ENCODE measurements at regions not wholly inside any gene's neighbourhood (a gene's known extent, or its start where the extent isn't known, plus 50 kb on each side); places are given as distances from the start of the nearest gene placed in this dataset.

DNA sequence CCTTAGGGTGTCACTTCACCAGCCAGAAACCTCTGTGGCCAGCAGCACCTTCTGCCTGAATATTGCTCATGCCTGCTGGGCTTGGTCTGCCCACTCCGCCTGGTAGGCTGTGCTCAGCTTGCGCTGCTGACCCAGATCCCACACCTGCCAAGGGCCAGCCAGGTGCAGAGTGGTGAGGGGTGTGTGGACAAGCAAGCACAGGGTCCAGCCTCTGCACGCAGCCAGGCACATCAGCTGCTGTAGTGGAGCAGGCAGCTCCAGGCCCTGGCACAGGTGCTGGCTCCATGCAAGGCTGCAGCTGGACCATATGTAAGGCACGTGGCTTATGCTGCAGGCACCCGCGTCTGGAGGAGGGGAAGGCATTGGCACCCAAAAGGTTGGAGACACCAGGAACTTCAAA is 567.4 kb downstream of the INHBA start:
- TF ChIP-seq, protein P1, sequence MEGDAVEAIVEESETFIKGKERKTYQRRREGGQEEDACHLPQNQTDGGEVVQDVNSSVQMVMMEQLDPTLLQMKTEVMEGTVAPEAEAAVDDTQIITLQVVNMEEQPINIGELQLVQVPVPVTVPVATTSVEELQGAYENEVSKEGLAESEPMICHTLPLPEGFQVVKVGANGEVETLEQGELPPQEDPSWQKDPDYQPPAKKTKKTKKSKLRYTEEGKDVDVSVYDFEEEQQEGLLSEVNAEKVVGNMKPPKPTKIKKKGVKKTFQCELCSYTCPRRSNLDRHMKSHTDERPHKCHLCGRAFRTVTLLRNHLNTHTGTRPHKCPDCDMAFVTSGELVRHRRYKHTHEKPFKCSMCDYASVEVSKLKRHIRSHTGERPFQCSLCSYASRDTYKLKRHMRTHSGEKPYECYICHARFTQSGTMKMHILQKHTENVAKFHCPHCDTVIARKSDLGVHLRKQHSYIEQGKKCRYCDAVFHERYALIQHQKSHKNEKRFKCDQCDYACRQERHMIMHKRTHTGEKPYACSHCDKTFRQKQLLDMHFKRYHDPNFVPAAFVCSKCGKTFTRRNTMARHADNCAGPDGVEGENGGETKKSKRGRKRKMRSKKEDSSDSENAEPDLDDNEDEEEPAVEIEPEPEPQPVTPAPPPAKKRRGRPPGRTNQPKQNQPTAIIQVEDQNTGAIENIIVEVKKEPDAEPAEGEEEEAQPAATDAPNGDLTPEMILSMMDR (IDR thresholded peaks at IDR 0.05), result no peak
- no peak for TF ChIP-seq POLR2A (IDR thresholded peaks at IDR 0.05)
